NCI-H1105 treated with DMSO at 0.1 percent for 48 hours (cell line): ENCODE measurements at regions not wholly inside any gene's neighbourhood (a gene's known extent, or its start where the extent isn't known, plus 50 kb on each side); places are given as distances from the start of the nearest gene placed in this dataset.

Source experiments
- DNase-seq: peaks from one replicate; lab custom pipeline; 2025; lab: John Stamatoyannopoulos, UW

- DNase-seq: no peak
These were observed 330.0 kb downstream of the DDX10 start for GRCh38 chr11:108994887-108995286.

- no peak for DNase-seq
These were observed 333.0 kb downstream of the DDX10 start for GRCh38 chr11:108997826-108998225.

- DNase-seq: no peak
These were observed 335.7 kb downstream of the DDX10 start for GRCh38 chr11:109000531-109000930.

GRCh38 chr11:109001585-109001984, 336.7 kb downstream of the DDX10 start:
- DNase-seq: no peak

GRCh38 chr11:109012991-109013390, 348.1 kb downstream of the DDX10 start:
- DNase-seq: no peak

GRCh38 chr11:109015283-109015682, 350.4 kb downstream of the DDX10 start:
- DNase-seq: no peak

GRCh38 chr11:109016724-109017123, 351.9 kb downstream of the DDX10 start:
- no peak for DNase-seq

- DNase-seq: no peak
These were observed 352.6 kb downstream of the DDX10 start for GRCh38 chr11:109017489-109017888.

- DNase-seq: no peak
These were observed 353.8 kb downstream of the DDX10 start for GRCh38 chr11:109018639-109019038.

- no peak for DNase-seq
These were observed 354.6 kb downstream of the DDX10 start for GRCh38 chr11:109019342-109019936.

- no peak for DNase-seq
These were observed 358.2 kb downstream of the DDX10 start for GRCh38 chr11:109023036-109023435.

- DNase-seq: no peak
These were observed 362.1 kb downstream of the DDX10 start for GRCh38 chr11:109026891-109027489.

GRCh38 chr11:109027851-109028250, 363.0 kb downstream of the DDX10 start:
- no peak for DNase-seq

- DNase-seq: no peak
These were observed 365.1 kb downstream of the DDX10 start for GRCh38 chr11:109029927-109030326.

GRCh38 chr11:109033627-109034338, 368.9 kb downstream of the DDX10 start:
- DNase-seq: no peak

- no peak for DNase-seq
These were observed 369.4 kb downstream of the DDX10 start for GRCh38 chr11:109034339-109034696.

GRCh38 chr11:109035284-109035683, 370.4 kb downstream of the DDX10 start:
- no peak for DNase-seq

GRCh38 chr11:109036011-109036410, 371.1 kb downstream of the DDX10 start:
- DNase-seq: no peak

- DNase-seq: no peak
These were observed 373.2 kb downstream of the DDX10 start for GRCh38 chr11:109037856-109038780.

- no peak for DNase-seq
These were observed 374.7 kb downstream of the DDX10 start for GRCh38 chr11:109039611-109040010.

- DNase-seq: no peak
These were observed 375.4 kb downstream of the DDX10 start for GRCh38 chr11:109040303-109040702.

GRCh38 chr11:109041876-109042275, 377.0 kb downstream of the DDX10 start:
- DNase-seq: no peak
